Vagina (tissue), 2 donors: ENCODE measurements at regions not wholly inside any gene's neighbourhood (a gene's known extent, or its start where the extent isn't known, plus 50 kb on each side); places are given as distances from the start of the nearest gene placed in this dataset.

Experiments
- CTCF ChIP-seq, 3 experiments: fragments of 450-650 bp in 2 of 3; fragments of 200-600 bp in 1 of 3; sonication (generic) in 1 of 3; IDR thresholded peaks; one replicate each; pipeline ENCODE4 v1.5.1; 2017 to 2019; ENCODE audit warnings: antibody characterized with exemption in 3 of 3, mild to moderate bottlenecking in 2 of 3, moderate library complexity in 2 of 3
- POLR2A ChIP-seq, 2 donors: fragments of 450-650 bp; IDR thresholded peaks; one replicate each; pipeline ENCODE4 v1.6.1; 2017; ENCODE audit warnings: antibody characterized with exemption in 2 of 2, mild to moderate bottlenecking in 2 of 2, moderate library complexity in 2 of 2

GRCh38 chr2:60376252-60376651, 177.2 kb downstream of the BCL11A start:
- TF ChIP-seq POLR2A (IDR thresholded peaks at IDR 0.05) (no peak), CTCF (IDR thresholded peaks at IDR 0.05) (no peak)
